ENCODE measurements at regions not wholly inside any gene's neighbourhood (a gene's known extent, or its start where the extent isn't known, plus 50 kb on each side); places are given as distances from the start of the nearest gene placed in this dataset.

- DNase-seq, result no peak
These were observed 53.4 kb downstream of the RPLP1 start for GRCh38 chr15:69505956-69506556.

GRCh38 chr15:69508659-69509058, 56.0 kb downstream of the RPLP1 start:
- no peak for DNase-seq

- no peak for DNase-seq
These were observed 56.5 kb downstream of the RPLP1 start for GRCh38 chr15:69509131-69509530.

GRCh38 chr15:69510556-69510955, 57.9 kb downstream of the RPLP1 start:
- DNase-seq, result no peak

- no peak for DNase-seq
These were observed 58.4 kb downstream of the RPLP1 start for GRCh38 chr15:69511015-69511414.

GRCh38 chr15:69511716-69512340, 59.2 kb downstream of the RPLP1 start:
- DNase-seq, result no peak

GRCh38 chr15:69513450-69513960, 60.9 kb downstream of the RPLP1 start:
- no peak for DNase-seq

- DNase-seq, result no peak
These were observed 61.4 kb downstream of the RPLP1 start for GRCh38 chr15:69513986-69514385.

GRCh38 chr15:69515508-69515907, 62.9 kb downstream of the RPLP1 start:
- no peak for DNase-seq

- no peak for DNase-seq
These were observed 63.3 kb downstream of the RPLP1 start for GRCh38 chr15:69515926-69516325.

- DNase-seq, result no peak
These were observed 64.4 kb downstream of the RPLP1 start for GRCh38 chr15:69517052-69517451.

- DNase-seq, result no peak
These were observed 66.2 kb downstream of the RPLP1 start for GRCh38 chr15:69518806-69519205.

- DNase-seq, result no peak
These were observed 67.4 kb downstream of the RPLP1 start for GRCh38 chr15:69520067-69520466.

- DNase-seq, result no peak
These were observed 69.7 kb downstream of the RPLP1 start for GRCh38 chr15:69522361-69522760.

- peak; percentile 52 for DNase-seq
These were observed 70.7 kb downstream of the RPLP1 start for GRCh38 chr15:69523010-69524001.

GRCh38 chr15:69524296-69524695, 71.7 kb downstream of the RPLP1 start:
- DNase-seq, result no peak

- peak; percentile 46 for DNase-seq
These were observed 72.2 kb downstream of the RPLP1 start for GRCh38 chr15:69524814-69525213.

- DNase-seq, result no peak
These were observed 72.9 kb downstream of the RPLP1 start for GRCh38 chr15:69525543-69525942.

- DNase-seq, result peak; percentile 30
These were observed 73.8 kb downstream of the RPLP1 start for GRCh38 chr15:69526081-69527061.

GRCh38 chr15:69529141-69529540, 76.5 kb downstream of the RPLP1 start:
- no peak for DNase-seq

- DNase-seq, result no peak
These were observed 77.5 kb downstream of the RPLP1 start for GRCh38 chr15:69529961-69530633.
